C4-2B (cell line): ENCODE measurements at regions not wholly inside any gene's neighbourhood (a gene's known extent, or its start where the extent isn't known, plus 50 kb on each side); places are given as distances from the start of the nearest gene placed in this dataset.

Experiments used
- CTCF ChIP-seq: fragments of 450-650 bp; conservative IDR thresholded peaks from 2 replicates; pipeline ENCODE4 v1.5.1; 2017; ENCODE audit warnings: mild to moderate bottlenecking
- ZFX ChIP-seq: fragments of 450-650 bp; IDR thresholded peaks from 2 replicates; pipeline ENCODE4 v1.6.1; 2017

GRCh38 chr4:34170946-34171345 lies 2073.4 kb downstream of the ARAP2 start:
- TF ChIP-seq CTCF (no peak), ZFX (no peak)
